ENCODE measurements at regions not wholly inside any gene's neighbourhood (a gene's known extent, or its start where the extent isn't known, plus 50 kb on each side); places are given as distances from the start of the nearest gene placed in this dataset.

DNA sequence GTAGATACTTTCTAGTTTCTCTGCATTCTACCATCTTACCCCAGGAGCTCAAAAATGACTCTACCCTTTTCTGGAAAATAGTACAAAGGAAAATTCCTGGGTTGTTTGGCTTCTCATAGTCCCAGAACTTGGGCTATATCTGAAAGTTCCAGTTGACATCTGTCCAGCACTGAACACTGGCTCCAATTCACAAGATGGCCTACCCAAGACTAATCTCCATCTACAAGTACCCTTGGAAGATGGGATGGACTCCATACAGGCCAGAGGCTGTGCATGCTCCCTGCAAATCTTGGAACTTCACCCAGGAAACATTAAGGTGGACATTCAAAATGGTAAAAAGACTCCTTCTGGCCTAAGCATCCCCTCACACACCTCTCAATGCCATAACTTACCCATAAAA, 427.1 kb downstream of the DTWD2 start:
- no peak overlapping the region for H3K4me3 ChIP-seq (replicated peaks in 1 of 2; ENCODE audit: low read depth in 2 of 2, low read length in 2 of 2)
- no peak for DNase-seq (ENCODE audit: low read depth in 2 of 2)
- TF ChIP-seq, protein P1, sequence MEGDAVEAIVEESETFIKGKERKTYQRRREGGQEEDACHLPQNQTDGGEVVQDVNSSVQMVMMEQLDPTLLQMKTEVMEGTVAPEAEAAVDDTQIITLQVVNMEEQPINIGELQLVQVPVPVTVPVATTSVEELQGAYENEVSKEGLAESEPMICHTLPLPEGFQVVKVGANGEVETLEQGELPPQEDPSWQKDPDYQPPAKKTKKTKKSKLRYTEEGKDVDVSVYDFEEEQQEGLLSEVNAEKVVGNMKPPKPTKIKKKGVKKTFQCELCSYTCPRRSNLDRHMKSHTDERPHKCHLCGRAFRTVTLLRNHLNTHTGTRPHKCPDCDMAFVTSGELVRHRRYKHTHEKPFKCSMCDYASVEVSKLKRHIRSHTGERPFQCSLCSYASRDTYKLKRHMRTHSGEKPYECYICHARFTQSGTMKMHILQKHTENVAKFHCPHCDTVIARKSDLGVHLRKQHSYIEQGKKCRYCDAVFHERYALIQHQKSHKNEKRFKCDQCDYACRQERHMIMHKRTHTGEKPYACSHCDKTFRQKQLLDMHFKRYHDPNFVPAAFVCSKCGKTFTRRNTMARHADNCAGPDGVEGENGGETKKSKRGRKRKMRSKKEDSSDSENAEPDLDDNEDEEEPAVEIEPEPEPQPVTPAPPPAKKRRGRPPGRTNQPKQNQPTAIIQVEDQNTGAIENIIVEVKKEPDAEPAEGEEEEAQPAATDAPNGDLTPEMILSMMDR (IDR thresholded peaks at IDR 0.05; ENCODE audit: low read depth, low read length), result no peak

DNA sequence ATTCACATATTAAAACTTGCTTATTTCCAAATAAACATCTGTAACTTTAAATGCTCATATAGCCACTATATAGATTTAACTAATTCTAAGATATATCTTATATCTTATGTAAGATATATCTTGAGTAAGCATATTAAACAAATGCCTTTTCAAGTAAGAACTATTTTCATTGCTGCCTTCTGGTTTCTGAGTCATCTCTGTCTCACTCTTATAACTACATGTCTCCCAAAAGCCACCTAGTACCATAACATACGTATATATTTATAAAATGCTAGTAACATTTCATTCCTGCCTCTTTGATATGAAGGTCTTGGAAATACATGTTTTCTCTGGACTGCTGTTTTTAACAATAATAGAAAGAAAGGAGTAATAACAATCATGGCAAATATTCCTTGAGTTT, 429.5 kb downstream of the DTWD2 start:
- H3K4me3 ChIP-seq (replicated peaks in 1 of 2; ENCODE audit: low read depth in 2 of 2, low read length in 2 of 2), result no peak overlapping the region
- no peak for DNase-seq (ENCODE audit: low read depth in 2 of 2)
- TF ChIP-seq, protein P1 (IDR thresholded peaks at IDR 0.05; ENCODE audit: low read depth, low read length), result no peak

DNA sequence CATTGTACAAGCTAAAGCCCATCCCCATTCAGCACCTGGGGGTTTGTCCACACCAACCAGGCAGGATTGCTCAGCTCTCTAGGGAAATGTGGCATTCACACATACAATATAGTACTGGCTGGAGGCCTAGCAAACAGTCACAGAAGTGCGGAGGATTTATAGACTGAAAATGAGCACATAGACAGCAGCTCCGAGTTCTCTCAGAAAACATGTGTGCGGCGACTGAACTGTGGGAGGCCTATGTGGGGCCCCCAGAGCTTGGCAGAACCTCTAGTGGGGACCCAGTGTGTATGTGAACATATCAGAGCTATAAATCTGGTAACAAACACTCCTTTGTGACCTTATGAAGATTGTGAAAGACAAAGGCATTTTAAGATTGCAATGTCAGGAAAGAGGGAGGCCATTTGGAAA, 431.1 kb downstream of the DTWD2 start:
- TF ChIP-seq, protein P1 (IDR thresholded peaks at IDR 0.05; ENCODE audit: low read depth, low read length), result no peak
- no peak for DNase-seq (ENCODE audit: low read depth in 2 of 2)
- H3K4me3 ChIP-seq (replicated peaks in 1 of 2; ENCODE audit: low read depth in 2 of 2, low read length in 2 of 2), result no peak overlapping the region

DNA sequence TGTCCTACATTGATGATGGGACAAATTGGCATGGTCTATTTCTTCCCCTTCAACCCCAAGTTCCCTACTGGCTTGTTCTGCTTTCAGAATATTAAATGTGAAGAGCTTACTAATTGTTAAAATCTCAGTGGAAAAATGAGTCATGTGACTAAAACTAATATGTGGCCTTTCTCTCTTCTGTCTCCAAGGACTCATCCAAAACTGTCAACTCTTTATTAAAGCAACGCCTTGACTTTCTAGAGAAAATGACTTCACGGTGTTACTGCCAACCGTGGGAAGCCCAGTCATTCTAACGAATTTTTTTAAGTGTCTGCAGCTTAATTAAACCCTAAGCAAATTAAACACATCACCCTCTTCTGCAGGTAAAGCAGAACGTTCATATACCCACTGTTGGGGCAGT, 431.6 kb downstream of the DTWD2 start:
- no peak for DNase-seq (ENCODE audit: low read depth in 2 of 2)
- H3K4me3 ChIP-seq (replicated peaks in 1 of 2; ENCODE audit: low read depth in 2 of 2, low read length in 2 of 2), result no peak overlapping the region
- TF ChIP-seq, protein P1 (IDR thresholded peaks at IDR 0.05; ENCODE audit: low read depth, low read length), result no peak

DNA sequence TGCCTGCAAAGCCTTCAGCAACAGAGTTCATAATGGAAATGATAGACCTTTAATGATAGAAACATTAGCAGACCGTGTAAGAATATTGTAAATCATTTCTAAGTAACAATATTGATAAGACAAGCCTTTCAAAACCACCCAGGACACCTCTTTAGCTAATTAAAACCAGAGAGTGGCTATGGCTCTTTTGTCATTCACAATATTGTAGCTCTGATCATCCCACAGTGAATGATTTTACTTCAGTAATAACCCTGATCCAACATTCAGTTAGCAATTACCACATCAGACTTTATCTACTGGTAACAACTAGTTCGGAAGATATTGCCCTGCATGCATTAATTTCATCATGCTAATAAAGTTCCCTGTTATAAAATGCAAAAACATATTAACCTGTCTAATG, 432.6 kb downstream of the DTWD2 start:
- no peak overlapping the region for H3K4me3 ChIP-seq (replicated peaks in 1 of 2; ENCODE audit: low read depth in 2 of 2, low read length in 2 of 2)
- TF ChIP-seq, protein P1 (IDR thresholded peaks at IDR 0.05; ENCODE audit: low read depth, low read length), result no peak
- DNase-seq (ENCODE audit: low read depth in 2 of 2), result no peak

DNA sequence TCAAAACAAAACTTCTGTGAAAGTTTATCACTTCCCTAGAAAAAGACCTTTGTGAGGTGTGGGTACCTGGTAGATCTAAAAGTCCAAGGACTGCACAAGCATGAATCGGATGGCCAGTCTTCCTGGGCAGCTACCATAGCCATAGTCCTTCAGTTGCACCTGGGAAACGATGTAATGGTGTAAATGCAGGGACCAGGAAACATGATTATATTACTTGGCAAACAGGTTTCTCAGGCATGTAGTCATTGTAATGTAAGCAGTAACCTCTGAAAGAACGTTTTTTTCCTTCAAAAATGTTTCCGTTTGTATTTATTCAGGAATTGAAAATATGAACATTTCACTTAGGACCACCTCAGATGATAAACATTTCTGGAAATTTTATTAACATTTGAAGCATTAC, 433.4 kb downstream of the DTWD2 start:
- DNase-seq (ENCODE audit: low read depth in 2 of 2), result no peak
- H3K4me3 ChIP-seq (replicated peaks in 1 of 2; ENCODE audit: low read depth in 2 of 2, low read length in 2 of 2), result no peak overlapping the region
- TF ChIP-seq, protein P1 (IDR thresholded peaks at IDR 0.05; ENCODE audit: low read depth, low read length), result no peak

DNA sequence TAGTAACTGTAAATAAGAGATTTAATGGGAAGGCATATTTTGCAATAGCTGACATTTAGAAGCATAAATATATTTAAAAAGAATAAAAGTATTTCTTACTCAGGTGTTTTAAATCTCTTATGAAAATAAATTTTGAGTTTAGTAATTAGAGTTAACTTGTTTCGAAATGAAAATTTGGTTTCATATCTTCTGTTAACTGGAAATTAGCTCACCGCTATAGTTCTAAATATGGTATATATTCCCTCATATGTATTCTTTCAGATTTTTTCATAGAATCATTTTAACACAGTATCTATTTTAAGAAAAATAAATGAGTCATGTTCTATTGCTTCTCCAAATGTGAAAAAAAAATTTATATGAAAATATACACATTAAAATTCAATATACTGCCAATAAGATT, 434.1 kb downstream of the DTWD2 start:
- no peak overlapping the region for H3K4me3 ChIP-seq (replicated peaks in 1 of 2; ENCODE audit: low read depth in 2 of 2, low read length in 2 of 2)
- DNase-seq (ENCODE audit: low read depth in 2 of 2), result no peak
- TF ChIP-seq, protein P1 (IDR thresholded peaks at IDR 0.05; ENCODE audit: low read depth, low read length), result no peak
